H1 (cell line): ENCODE measurements at regions not wholly inside any gene's neighbourhood (a gene's known extent, or its start where the extent isn't known, plus 50 kb on each side); places are given as distances from the start of the nearest gene placed in this dataset.

Experiments used
- CTCF ChIA-PET: fragments of 300-600 bp; sonication (Branson Sonifier 250); formaldehyde crosslinking; loops from one replicate; lab custom pipeline; 2021; ENCODE audit not compliant: partially characterized antibody; lab: Charles Lee
- POLR2A ChIA-PET: fragments of 300-600 bp; sonication (Branson Sonifier 250); formaldehyde crosslinking; loops from one replicate; lab custom pipeline; 2021; ENCODE audit warnings: inconsistent platforms; ENCODE audit not compliant: partially characterized antibody; lab: Charles Lee
- DNase-seq, 2 experiments: peaks; one replicate each; pipeline versions ENCODE4 v3.0.0 to v3.0.0-alpha.2; 2010 to 2022; ENCODE audit warnings: low spot score in 2 of 2, low read depth in 1 of 2, mixed read lengths in 1 of 2
- FAIRE-seq: peaks from 2 replicates; lab custom pipeline; 2011; peaks lifted over from hg19 to GRCh38; lab: Jason Lieb, UNC
- H2AFZ ChIP-seq: 2 replicates; pipeline ENCODE4 v1.8.1; 2012; ENCODE audit warnings: low read length, inconsistent platforms
- H2AK5ac ChIP-seq: 2 replicates; pipeline ENCODE4 v1.6.1; 2013; ENCODE audit warnings: low read depth, low read length
- H2BK120ac ChIP-seq: replicated peaks from 2 replicates; pipeline ENCODE3; 2013; ENCODE audit warnings: low read depth, low read length, inconsistent platforms
- H2BK12ac ChIP-seq: 2 replicates; pipeline ENCODE4 v1.6.1; 2013; ENCODE audit warnings: low read depth, low read length
- H2BK15ac ChIP-seq: 2 replicates; pipeline ENCODE4 v1.6.1; 2013; ENCODE audit warnings: low read length
- H2BK20ac ChIP-seq: 2 replicates; pipeline ENCODE4 v1.6.1; 2013; ENCODE audit warnings: low read length
- H2BK5ac ChIP-seq: 2 replicates; pipeline ENCODE4 v1.6.1; 2013; ENCODE audit warnings: low read depth, low read length
- H3K14ac ChIP-seq: 2 replicates; pipeline ENCODE4 v1.6.1; 2013; ENCODE audit warnings: inconsistent platforms; ENCODE audit not compliant: insufficient read length
- H3K18ac ChIP-seq: 2 replicates; pipeline ENCODE4 v1.6.1; 2013; ENCODE audit warnings: low read length; ENCODE audit errors: extremely low read depth
- H3K23ac ChIP-seq: 2 replicates; pipeline ENCODE4 v1.6.1; 2013; ENCODE audit warnings: inconsistent platforms; ENCODE audit not compliant: insufficient read length
- H3K23me2 ChIP-seq: 2 replicates; pipeline ENCODE4 v1.6.1; 2013; ENCODE audit warnings: low read depth, low read length
- H3K27ac ChIP-seq: 2 replicates; pipeline ENCODE4 v1.6.1; 2011; ENCODE audit warnings: low read depth, low read length, inconsistent platforms
- H3K27me3 ChIP-seq, 4 experiments: replicated peaks in 1 of 4; 1 replicate in 1 of 4; 2 replicates in 3 of 4; pipeline versions ENCODE4 v1.6.1 to v1.8.1; 2011 to 2013; ENCODE audit warnings: low read length in 3 of 4, mild to moderate bottlenecking in 3 of 4, inconsistent platforms in 2 of 4, mixed read lengths in 2 of 4, moderate library complexity in 1 of 4; ENCODE audit not compliant: control insufficient read depth in 3 of 4, insufficient read depth in 3 of 4; ENCODE audit errors: extremely low read depth in 1 of 4
- H3K36me3 ChIP-seq, 4 experiments: 2 replicates each; pipeline versions ENCODE4 v1.6.1 to v1.8.1; 2011 to 2013; ENCODE audit warnings: mild to moderate bottlenecking in 4 of 4, low read length in 3 of 4, moderate library complexity in 2 of 4, control low read depth in 1 of 4, inconsistent platforms in 1 of 4; ENCODE audit not compliant: insufficient read depth in 4 of 4, control insufficient read depth in 2 of 4
- H3K4ac ChIP-seq: replicated peaks from 2 replicates; pipeline ENCODE3; 2013; ENCODE audit warnings: low read length, low read depth, mixed read lengths, inconsistent platforms; ENCODE audit not compliant: insufficient read length
- H3K4me1 ChIP-seq, 4 experiments: replicated peaks in 1 of 4; 1 replicate in 1 of 4; 2 replicates in 3 of 4; pipeline versions ENCODE4 v1.6.1 to v1.8.1; 2011 to 2013; ENCODE audit warnings: low read length in 3 of 4, inconsistent platforms in 2 of 4, mixed read lengths in 1 of 4; ENCODE audit not compliant: insufficient read depth in 4 of 4, control insufficient read depth in 3 of 4
- H3K4me2 ChIP-seq, 2 experiments: 2 replicates each; pipeline versions ENCODE4 v1.6.1 to v1.8.1; 2011 to 2013; ENCODE audit warnings: low read depth in 2 of 2, low read length in 2 of 2, control low read depth in 1 of 2, inconsistent platforms in 1 of 2, mild to moderate bottlenecking in 1 of 2; ENCODE audit not compliant: insufficient read depth in 1 of 2
- H3K4me3 ChIP-seq, 4 experiments: fragments of 200-600, 300-600 bp in 1 of 4; sonication (generic), shearing (Covaris generic), sonication (Bioruptor Twin) in 1 of 4; 2 replicates each; pipeline versions ENCODE4 v1.5.1 to v1.8.1; 2011 to 2016; ENCODE audit warnings: low read length in 4 of 4, low read depth in 3 of 4, control low read depth in 2 of 4, inconsistent platforms in 2 of 4, mild to moderate bottlenecking in 2 of 4, mixed read lengths in 1 of 4, moderate library complexity in 1 of 4; ENCODE audit not compliant: insufficient read depth in 2 of 4; ENCODE audit errors: extremely low read depth in 1 of 4
- H3K56ac ChIP-seq: replicated peaks from 2 replicates; pipeline ENCODE3; 2013; ENCODE audit warnings: low read depth, mild to moderate bottlenecking, mixed read lengths, low read length, inconsistent platforms; ENCODE audit not compliant: insufficient read length
- H3K79me1 ChIP-seq: 2 replicates; pipeline ENCODE4 v1.6.1; 2013; ENCODE audit warnings: low read depth, low read length, control low read depth
- H3K79me2 ChIP-seq, 2 experiments: 2 replicates each; pipeline versions ENCODE4 v1.6.1 to v1.8.1; 2012 to 2013; ENCODE audit warnings: low read length in 2 of 2, mild to moderate bottlenecking in 2 of 2, inconsistent platforms in 1 of 2; ENCODE audit not compliant: insufficient read depth in 2 of 2, control insufficient read depth in 1 of 2
- H3K9ac ChIP-seq, 4 experiments: replicated peaks in 1 of 4; 1 replicate in 1 of 4; 2 replicates in 3 of 4; pipeline versions ENCODE4 v1.6.1 to v1.8.1; 2011 to 2013; ENCODE audit warnings: low read depth in 3 of 4, low read length in 3 of 4, control low read depth in 2 of 4, mild to moderate bottlenecking in 2 of 4, moderate library complexity in 2 of 4, inconsistent platforms in 1 of 4; ENCODE audit errors: extremely low read depth in 1 of 4
- H3K9me3 ChIP-seq, 2 experiments: 2 replicates each; pipeline versions ENCODE4 v1.6.1 to v1.8.1; 2012 to 2013; ENCODE audit warnings: mild to moderate bottlenecking in 2 of 2, moderate library complexity in 2 of 2, control low read depth in 1 of 2, inconsistent platforms in 1 of 2, low read depth in 1 of 2, low read length in 1 of 2, mixed read lengths in 1 of 2; ENCODE audit not compliant: insufficient read depth in 2 of 2
- H4K20me1 ChIP-seq, 2 experiments: replicated peaks in 1 of 2; 2 replicates each; pipeline versions ENCODE3 to v1.8.1; 2011 to 2013; ENCODE audit warnings: inconsistent platforms in 2 of 2, low read length in 2 of 2, mild to moderate bottlenecking in 1 of 2; ENCODE audit not compliant: insufficient read depth in 2 of 2, control insufficient read depth in 1 of 2
- H4K5ac ChIP-seq: 2 replicates; pipeline ENCODE4 v1.6.1; 2013; ENCODE audit warnings: low read length, low read depth, mixed read lengths, inconsistent platforms; ENCODE audit not compliant: insufficient read length
- H4K8ac ChIP-seq: 2 replicates; pipeline ENCODE4 v1.8.0; 2013; ENCODE audit warnings: mild to moderate bottlenecking, moderate library complexity, low read length, inconsistent platforms; ENCODE audit not compliant: insufficient read depth; ENCODE audit errors: extremely low read depth
- H4K91ac ChIP-seq: replicated peaks from 2 replicates; pipeline ENCODE3; 2013; ENCODE audit warnings: low read length, mixed read lengths, inconsistent platforms; ENCODE audit not compliant: insufficient read length
- CEBPB ChIP-seq: IDR thresholded peaks from 2 replicates; pipeline ENCODE4 v1.6.1; 2012; ENCODE audit warnings: low read depth, low read length
- CHD1 ChIP-seq: IDR thresholded peaks from 2 replicates; pipeline ENCODE4 v1.6.1; 2012; ENCODE audit warnings: low read depth, low read length, improper control_type of control experiment
- EGR1 ChIP-seq: IDR thresholded peaks from 2 replicates; pipeline ENCODE4 v1.6.1; 2011; ENCODE audit warnings: low read depth, low read length, borderline replicate concordance
- KDM1A ChIP-seq: fragments of 200-600, 300-600 bp; sonication (generic); IDR thresholded peaks from 2 replicates; pipeline ENCODE4 v1.7.1; 2016; ENCODE audit warnings: mild to moderate bottlenecking, low read length, borderline replicate concordance
- KDM4A ChIP-seq: IDR thresholded peaks from one replicate; pipeline ENCODE4 v1.7.1; 2012; ENCODE audit warnings: low read depth, mild to moderate bottlenecking, moderate library complexity, low read length, inconsistent platforms; ENCODE audit not compliant: severe bottlenecking
- RAD21 ChIP-seq, 2 experiments: IDR thresholded peaks in 1 of 2; conservative IDR thresholded peaks in 1 of 2; 2 replicates each; pipeline ENCODE4 v1.6.1; 2011; ENCODE audit warnings: low read depth in 2 of 2, low read length in 2 of 2, improper control_type of control experiment in 1 of 2, inconsistent platforms in 1 of 2, mild to moderate bottlenecking in 1 of 2, moderate library complexity in 1 of 2
- RNF2 ChIP-seq: fragments of 200-900, 300-1000 bp; sonication (generic); IDR thresholded peaks from 2 replicates; pipeline ENCODE4 v1.7.1; 2016; ENCODE audit warnings: borderline replicate concordance, low read depth, mild to moderate bottlenecking, antibody characterized with exemption, low read length; ENCODE audit not compliant: poor library complexity, severe bottlenecking; ENCODE audit errors: missing control alignments
- RXRA ChIP-seq: IDR thresholded peaks from 2 replicates; pipeline ENCODE4 v1.6.1; 2011; ENCODE audit warnings: low read depth, mild to moderate bottlenecking, low read length, moderate library complexity; ENCODE audit not compliant: insufficient read depth
- SAP30 ChIP-seq: fragments of 300-600 bp; sonication (generic); IDR thresholded peaks from 2 replicates; pipeline ENCODE4 v1.7.1; 2012; ENCODE audit warnings: low read length, moderate library complexity, mild to moderate bottlenecking, inconsistent platforms; ENCODE audit not compliant: insufficient read depth, insufficient replicate concordance
- SIN3A ChIP-seq, 2 experiments: IDR thresholded peaks in 1 of 2; conservative IDR thresholded peaks in 1 of 2; 2 replicates each; pipeline ENCODE4 v1.6.1; 2011 to 2012; ENCODE audit warnings: low read length in 2 of 2, improper control_type of control experiment in 1 of 2, low read depth in 1 of 2, mild to moderate bottlenecking in 1 of 2
- SIRT6 ChIP-seq: IDR thresholded peaks from one replicate; pipeline ENCODE4 v1.7.1; 2012; ENCODE audit warnings: low read length, inconsistent platforms
- TAF7 ChIP-seq: optimal IDR thresholded peaks from 2 replicates; pipeline ENCODE3; 2011; ENCODE audit warnings: low read depth, mild to moderate bottlenecking, inconsistent platforms, low read length, moderate library complexity, borderline replicate concordance
- TF ChIP-seq, protein P1 (sequence below): IDR thresholded peaks from 2 replicates; pipeline ENCODE4 v1.6.1; 2012; ENCODE audit warnings: low read length, inconsistent platforms

GRCh38 chr2:145806546-145806945 lies 1286.6 kb upstream of the ZEB2 start:
- H3K18ac ChIP-seq: no peak overlapping the region
- no peak overlapping the region for H2AK5ac ChIP-seq
- H3K79me2 ChIP-seq: no peaks in the 10 kb centered on the region
- no peaks in the 10 kb centered on the region for H3K9me3 ChIP-seq
- no peak overlapping the region for H2BK20ac ChIP-seq
- no peak for FAIRE-seq
- no peak overlapping the region for H2BK120ac ChIP-seq
- H3K4me3 ChIP-seq: no peak overlapping the region
- no peak overlapping the region for H3K4ac ChIP-seq
- H2BK15ac ChIP-seq: no peak overlapping the region
- H3K4me2 ChIP-seq: no peak overlapping the region
- no peak for DNase-seq
- no peaks in the 10 kb centered on the region for H3K4me1 ChIP-seq
- peak overlapping the region; percentile 36; the same call in 1 of the 2 replicates for H2AFZ ChIP-seq
- H4K5ac ChIP-seq: no peak overlapping the region
- H4K91ac ChIP-seq: no peak overlapping the region
- no peak overlapping the region for H3K23ac ChIP-seq
- H3K9ac ChIP-seq: no peak overlapping the region
- no peaks in the 10 kb centered on the region for H3K36me3 ChIP-seq
- H3K14ac ChIP-seq: no peak overlapping the region
- no peaks in the 10 kb centered on the region for H3K23me2 ChIP-seq
- H2BK12ac ChIP-seq: no peak overlapping the region
- CTCF ChIA-PET: no interaction called here
- POLR2A ChIA-PET: no interaction called here
- no peaks in the 10 kb centered on the region for H3K79me1 ChIP-seq
- no peak overlapping the region for H2BK5ac ChIP-seq
- H3K27me3 ChIP-seq: peaks cover 0 to 2% (median 0%) of the 10 kb centered on the region in 4 experiments; a peak in 1 of 7 replicates
- no peak overlapping the region for H3K56ac ChIP-seq
- no peaks in the 10 kb centered on the region for H4K20me1 ChIP-seq
- no peak overlapping the region for H3K27ac ChIP-seq
- no peak overlapping the region for H4K8ac ChIP-seq
- TF ChIP-seq CHD1: no peak
- no peak for TF ChIP-seq SIRT6
- TF ChIP-seq KDM4A: no peak
- no peak for TF ChIP-seq RNF2
- TF ChIP-seq SAP30: no peak
- TF ChIP-seq SIN3A (conservative IDR thresholded peaks at IDR 0.05 in 1 of 2, IDR thresholded peaks at IDR 0.05 in 1 of 2; ENCODE audit: low read depth in 1 of 2, low read length in 2 of 2): no peak
- no peak for TF ChIP-seq RAD21 (IDR thresholded peaks at IDR 0.05 in 1 of 2, conservative IDR thresholded peaks at IDR 0.05 in 1 of 2; ENCODE audit: low read depth in 2 of 2, low read length in 2 of 2)
- TF ChIP-seq CEBPB: no peak
- TF ChIP-seq EGR1: no peak
- TF ChIP-seq RXRA: no peak
- TF ChIP-seq, protein P1, sequence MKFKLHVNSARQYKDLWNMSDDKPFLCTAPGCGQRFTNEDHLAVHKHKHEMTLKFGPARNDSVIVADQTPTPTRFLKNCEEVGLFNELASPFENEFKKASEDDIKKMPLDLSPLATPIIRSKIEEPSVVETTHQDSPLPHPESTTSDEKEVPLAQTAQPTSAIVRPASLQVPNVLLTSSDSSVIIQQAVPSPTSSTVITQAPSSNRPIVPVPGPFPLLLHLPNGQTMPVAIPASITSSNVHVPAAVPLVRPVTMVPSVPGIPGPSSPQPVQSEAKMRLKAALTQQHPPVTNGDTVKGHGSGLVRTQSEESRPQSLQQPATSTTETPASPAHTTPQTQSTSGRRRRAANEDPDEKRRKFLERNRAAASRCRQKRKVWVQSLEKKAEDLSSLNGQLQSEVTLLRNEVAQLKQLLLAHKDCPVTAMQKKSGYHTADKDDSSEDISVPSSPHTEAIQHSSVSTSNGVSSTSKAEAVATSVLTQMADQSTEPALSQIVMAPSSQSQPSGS: no peak
- no peak for TF ChIP-seq TAF7
- no peak for TF ChIP-seq KDM1A
